Calu3 (cell line): ENCODE measurements at regions not wholly inside any gene's neighbourhood (a gene's known extent, or its start where the extent isn't known, plus 50 kb on each side); places are given as distances from the start of the nearest gene placed in this dataset.

Source experiments
- BruUV-seq: library from RNA; stranded (reverse); fragments of 400-500 nt; replicated peaks from 2 replicates; lab custom pipeline; 2021; lab: Mats Ljungman, UMichigan
- CTCF ChIA-PET: fragments of 300-600 bp; sonication (Branson Sonifier 250); formaldehyde crosslinking; loops from one replicate; lab custom pipeline; 2022; ENCODE audit warnings: antibody characterized with exemption; lab: Charles Lee
- DNase-seq: peaks from one replicate; pipeline ENCODE4 v3.0.0; 2022
- H3K27ac Mint-ChIP-seq: one replicate; pipeline ENCODE4 v1.8.0; 2022; ENCODE audit warnings: mixed read lengths; ENCODE audit not compliant: unreplicated experiment
- H3K27me3 Mint-ChIP-seq: one replicate; pipeline ENCODE4 v1.8.0; 2022; ENCODE audit warnings: mixed read lengths; ENCODE audit not compliant: unreplicated experiment
- H3K36me3 Mint-ChIP-seq: one replicate; pipeline ENCODE4 v1.8.0; 2022; ENCODE audit warnings: mild to moderate bottlenecking, moderate library complexity, mixed read lengths; ENCODE audit not compliant: insufficient read depth, unreplicated experiment
- H3K4me1 Mint-ChIP-seq: one replicate; pipeline ENCODE4 v1.8.0; 2022; ENCODE audit warnings: mild to moderate bottlenecking, low read depth, mixed read lengths; ENCODE audit not compliant: unreplicated experiment
- H3K4me3 Mint-ChIP-seq: one replicate; pipeline ENCODE4 v1.8.0; 2022; ENCODE audit warnings: mild to moderate bottlenecking, low read depth, moderate library complexity, mixed read lengths; ENCODE audit not compliant: unreplicated experiment
- H3K9me3 Mint-ChIP-seq: one replicate; pipeline ENCODE4 v1.8.0; 2022; ENCODE audit warnings: low read depth, mixed read lengths; ENCODE audit not compliant: unreplicated experiment
- CTCF ChIP-seq: fragments of 200-600 bp; IDR thresholded peaks from one replicate; pipeline ENCODE4 v1.8.0; 2022; ENCODE audit warnings: antibody characterized with exemption; ENCODE audit not compliant: unreplicated experiment
- intact Hi-C: fragments of 100-400 bp; cut with micrococcal nuclease; formaldehyde crosslinking; loops from one replicate; pipeline ENCODE4 v1.10.0; 2022; ENCODE audit not compliant: unreplicated experiment

GRCh38 chr5:166031926-166032325 lies 2259.5 kb upstream of the WWC1 start:
- H3K9me3 Mint-ChIP-seq: peaks cover 8% of the 10 kb centered on the region
- CTCF ChIA-PET: no interaction called here
- H3K27ac Mint-ChIP-seq: no peak overlapping the region
- no TSS peak for BruUV-seq
- H3K4me3 Mint-ChIP-seq: no peak overlapping the region
- H3K4me1 Mint-ChIP-seq: no peaks in the 10 kb centered on the region
- no peaks in the 10 kb centered on the region for H3K36me3 Mint-ChIP-seq
- no peaks in the 10 kb centered on the region for H3K27me3 Mint-ChIP-seq
- TF ChIP-seq CTCF: no peak
- DNase-seq: no peak
- intact Hi-C loops: no loop called here

- H3K9me3 Mint-ChIP-seq: peaks cover 8% of the 10 kb centered on the region
- no peak for DNase-seq
- no TSS peak for BruUV-seq
- no peaks in the 10 kb centered on the region for H3K36me3 Mint-ChIP-seq
- H3K27ac Mint-ChIP-seq: no peak overlapping the region
- no peak overlapping the region for H3K4me3 Mint-ChIP-seq
- CTCF ChIA-PET: no interaction called here
- no peaks in the 10 kb centered on the region for H3K4me1 Mint-ChIP-seq
- intact Hi-C loops: no loop called here
- TF ChIP-seq CTCF: no peak
- no peaks in the 10 kb centered on the region for H3K27me3 Mint-ChIP-seq
Observed at GRCh38 chr5:166032601-166033000, 2258.8 kb upstream of the WWC1 start.

- CTCF ChIA-PET: no interaction called here
- Mint-ChIP-seq H3K4me3 (no peak overlapping the region), H3K9me3 (no peaks in the 10 kb centered on the region), H3K27me3 (no peaks in the 10 kb centered on the region), H3K36me3 (no peaks in the 10 kb centered on the region), H3K4me1 (no peaks in the 10 kb centered on the region), H3K27ac (no peak overlapping the region)
- DNase-seq: no peak
- no peak for TF ChIP-seq CTCF
- BruUV-seq: no TSS peak
- intact Hi-C loops: no loop called here
Observed at GRCh38 chr5:166045961-166046360, 2245.5 kb upstream of the WWC1 start.

- H3K36me3 Mint-ChIP-seq: no peaks in the 10 kb centered on the region
- CTCF ChIA-PET: no interaction called here
- no peaks in the 10 kb centered on the region for H3K4me1 Mint-ChIP-seq
- TF ChIP-seq CTCF: no peak
- H3K27me3 Mint-ChIP-seq: no peaks in the 10 kb centered on the region
- BruUV-seq: no TSS peak
- DNase-seq: no peak
- no peak overlapping the region for H3K4me3 Mint-ChIP-seq
- intact Hi-C loops: no loop called here
- H3K27ac Mint-ChIP-seq: no peak overlapping the region
- peaks cover under 1% of the 10 kb centered on the region for H3K9me3 Mint-ChIP-seq
Observed at GRCh38 chr5:166046956-166047355, 2244.5 kb upstream of the WWC1 start.

- Mint-ChIP-seq H3K9me3 (peaks cover 2% of the 10 kb centered on the region), H3K36me3 (no peaks in the 10 kb centered on the region), H3K4me3 (no peak overlapping the region), H3K4me1 (no peaks in the 10 kb centered on the region), H3K27ac (no peak overlapping the region), H3K27me3 (no peaks in the 10 kb centered on the region)
- CTCF ChIA-PET: no interaction called here
- no peak for TF ChIP-seq CTCF
- no peak for DNase-seq
- intact Hi-C loops: no loop called here
- BruUV-seq: no TSS peak
Observed at GRCh38 chr5:166050531-166050930, 2240.9 kb upstream of the WWC1 start.
